Stimulated activated CD8-positive, alpha-beta memory T cell treated with anti-CD3 and anti-CD28 coated beads, Interleukin-2, amount 100 ng/mL, for 48 hours (primary cell): ENCODE measurements at regions not wholly inside any gene's neighbourhood (a gene's known extent, or its start where the extent isn't known, plus 50 kb on each side); places are given as distances from the start of the nearest gene placed in this dataset.

ENCODE experiments used
- DNase-seq, 2 donors: peaks; one replicate each; pipeline ENCODE4 v3.0.0-alpha.2; 2020; ENCODE audit warnings: low read depth in 2 of 2

DNA sequence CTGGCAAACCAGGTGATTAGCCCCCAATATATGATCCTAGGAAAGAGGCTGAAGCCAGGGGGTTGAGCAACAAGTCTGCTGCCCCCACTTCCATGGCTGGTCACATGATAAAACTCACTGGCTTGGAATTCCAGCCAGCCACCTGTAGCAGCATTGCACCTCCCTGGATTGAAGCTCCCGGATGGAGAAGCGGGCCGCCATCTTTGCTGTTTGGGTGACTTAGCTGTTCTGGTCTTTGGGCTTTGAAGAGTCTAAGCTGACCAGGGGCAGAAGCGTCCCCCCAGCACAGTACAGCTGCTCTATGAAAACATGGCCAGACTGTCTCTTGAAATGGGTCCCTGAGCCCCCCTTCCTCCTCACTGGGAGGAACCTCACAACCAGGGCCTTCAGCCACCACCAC is 610.2 kb downstream of the ANXA1 start:
- DNase-seq, result no peak

DNA sequence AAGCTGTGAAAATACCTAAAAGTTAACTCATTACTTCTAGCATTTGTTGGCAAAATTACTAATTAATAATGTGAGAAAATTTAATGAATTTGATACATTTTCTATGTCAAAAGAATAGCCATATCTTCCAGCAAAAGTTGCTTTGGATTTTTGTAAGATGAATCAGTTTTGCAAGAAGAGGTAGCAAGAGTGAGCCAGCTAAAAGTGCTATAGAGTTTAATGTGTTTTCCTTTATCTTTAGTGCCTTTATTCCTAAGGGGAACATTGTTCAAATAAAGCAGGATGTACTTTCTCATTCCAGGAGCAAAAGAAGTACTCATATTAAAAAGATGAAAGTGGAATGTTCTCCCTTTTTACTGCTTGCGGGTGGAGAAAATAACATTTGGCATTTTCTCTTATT is 622.2 kb downstream of the ANXA1 start:
- no peak for DNase-seq

DNA sequence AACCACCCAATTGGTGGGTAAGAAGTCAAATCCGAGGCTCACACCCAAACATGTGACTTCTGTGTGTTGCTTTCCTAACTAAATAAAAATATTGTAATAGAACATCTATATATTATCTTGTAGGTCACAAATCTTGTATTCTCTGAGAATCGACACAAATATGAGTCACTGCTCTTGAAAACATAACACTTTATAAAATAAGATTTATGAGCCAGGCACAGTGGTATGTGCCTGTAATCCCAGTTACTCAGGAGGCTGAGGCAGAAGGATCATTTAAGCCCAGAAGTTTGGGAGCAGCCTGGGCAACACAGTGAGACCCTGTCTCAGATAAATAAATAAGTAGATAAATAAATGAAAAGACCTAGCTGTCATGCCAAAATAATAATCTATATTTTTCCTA is 624.1 kb downstream of the ANXA1 start:
- no peak for DNase-seq

DNA sequence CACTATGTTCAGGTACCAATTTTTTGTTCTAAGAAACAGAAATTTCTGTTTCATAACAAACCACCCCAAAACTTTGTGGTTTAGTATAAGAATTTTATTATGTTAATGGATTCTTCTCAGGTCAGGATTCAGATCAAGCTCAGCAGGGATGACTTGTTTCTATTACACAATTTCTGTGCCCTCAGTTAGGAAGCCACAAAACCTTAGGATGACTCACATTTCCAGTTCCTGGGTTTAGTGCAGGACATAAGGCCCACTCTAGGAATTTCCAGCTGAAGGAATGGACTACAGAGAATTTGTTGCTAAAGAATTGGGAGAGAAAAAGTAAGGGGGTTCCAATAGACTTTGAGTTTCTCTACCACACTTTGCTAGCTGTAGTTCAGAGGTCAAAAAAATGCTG is 629.3 kb downstream of the ANXA1 start:
- no peak for DNase-seq

DNA sequence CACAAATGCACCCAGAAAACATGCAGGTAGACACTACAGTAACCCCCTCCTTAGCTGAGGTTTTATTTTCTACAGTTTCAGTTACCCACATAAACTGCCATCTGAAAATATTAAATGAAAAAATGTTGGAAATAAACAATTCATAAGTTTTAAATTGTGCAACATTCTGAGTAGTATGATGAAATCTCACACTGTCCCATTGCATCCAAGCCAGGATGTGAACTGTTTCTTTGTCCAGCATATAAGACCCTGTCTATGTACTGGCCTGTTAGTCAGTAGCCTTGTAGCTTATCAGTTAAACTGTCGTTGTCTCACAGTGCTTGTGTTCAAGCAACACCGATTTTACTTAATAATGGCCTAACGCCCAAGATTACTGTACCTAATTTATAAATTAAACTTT is 630.5 kb downstream of the ANXA1 start:
- no peak for DNase-seq

DNA sequence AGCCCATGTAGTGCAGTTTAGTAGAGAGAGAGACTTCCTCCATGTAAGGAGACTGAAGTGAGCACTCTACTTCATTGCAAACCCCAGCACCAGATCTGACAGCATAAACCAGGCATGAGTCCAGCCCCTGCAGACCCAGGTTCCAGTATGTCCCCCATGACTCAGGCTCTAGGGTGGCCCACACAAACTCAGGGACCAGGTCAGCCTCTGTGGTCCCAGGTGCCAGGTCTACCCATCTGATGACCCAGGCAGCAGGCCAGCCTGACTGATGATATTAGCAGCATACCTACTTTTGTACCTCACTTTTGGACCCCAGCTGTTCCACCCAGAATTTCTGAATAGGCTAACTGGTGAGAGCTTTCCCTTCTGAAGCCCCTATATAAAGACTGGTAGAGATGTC is 647.8 kb downstream of the ANXA1 start:
- no peak for DNase-seq

DNA sequence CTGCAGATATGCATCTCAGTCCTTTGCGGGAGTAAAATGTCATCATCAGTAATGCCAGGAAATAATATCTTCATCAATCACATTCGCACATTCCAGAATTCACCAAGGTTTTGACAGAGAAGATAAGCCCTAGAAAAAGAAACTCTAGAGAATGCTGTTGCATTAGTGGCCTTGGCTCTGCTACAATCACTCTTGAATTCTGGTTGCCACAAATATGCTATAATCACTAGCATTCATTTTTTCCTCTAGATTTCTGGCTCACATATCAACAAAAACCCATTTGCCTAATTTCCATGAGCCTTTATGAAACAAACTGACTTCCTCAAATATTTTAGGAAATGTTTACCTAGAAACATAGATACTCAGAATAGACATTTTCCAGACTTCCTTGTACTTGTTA is 653.4 kb downstream of the ANXA1 start:
- no peak for DNase-seq

DNA sequence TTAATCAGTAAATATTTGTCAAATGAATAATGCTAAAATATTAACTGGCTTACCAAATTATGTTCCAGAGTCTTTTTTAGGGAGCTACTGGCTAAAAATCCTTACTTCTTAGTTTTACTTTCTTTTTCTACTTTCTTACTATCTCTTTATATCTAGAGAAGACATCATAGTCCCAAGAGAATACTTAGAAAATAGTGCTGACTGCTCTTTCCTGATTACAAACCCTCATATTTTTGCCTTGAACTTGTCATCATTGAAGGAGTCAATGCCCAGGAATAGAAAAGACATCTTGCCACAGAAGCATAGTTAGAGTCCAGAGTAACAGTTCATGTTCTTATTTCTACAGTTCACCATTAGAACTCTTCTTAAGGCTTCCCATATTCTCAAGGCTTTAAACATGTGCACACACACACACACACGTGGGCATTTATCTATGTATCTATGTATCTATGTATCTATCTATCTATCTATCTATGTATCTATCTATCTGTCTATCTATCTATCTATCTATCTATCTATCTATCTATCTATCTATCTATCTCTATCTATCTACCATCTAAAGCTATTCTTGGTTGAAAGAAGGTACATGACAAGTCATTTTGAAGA is 654.3 kb downstream of the ANXA1 start:
- DNase-seq, result no peak

DNA sequence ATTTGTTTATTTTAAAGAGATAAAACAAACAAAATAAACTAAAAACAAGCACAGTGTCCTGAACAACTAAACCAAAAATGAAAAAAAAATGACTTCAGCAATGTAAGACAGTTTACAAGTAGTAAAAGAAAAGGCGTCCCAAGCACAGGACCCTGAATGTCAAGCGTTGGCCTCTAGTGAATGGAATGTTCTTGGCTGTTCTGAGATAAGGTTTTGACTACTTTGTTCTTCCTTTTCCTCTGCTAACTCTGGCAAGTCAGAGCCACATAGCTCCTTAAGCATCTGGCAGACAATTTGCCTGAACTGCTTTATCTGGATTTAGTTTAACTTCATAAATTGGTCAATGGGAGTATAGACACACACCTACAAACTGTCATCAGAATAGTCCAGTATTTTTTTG is 655.2 kb downstream of the ANXA1 start:
- no peak for DNase-seq

DNA sequence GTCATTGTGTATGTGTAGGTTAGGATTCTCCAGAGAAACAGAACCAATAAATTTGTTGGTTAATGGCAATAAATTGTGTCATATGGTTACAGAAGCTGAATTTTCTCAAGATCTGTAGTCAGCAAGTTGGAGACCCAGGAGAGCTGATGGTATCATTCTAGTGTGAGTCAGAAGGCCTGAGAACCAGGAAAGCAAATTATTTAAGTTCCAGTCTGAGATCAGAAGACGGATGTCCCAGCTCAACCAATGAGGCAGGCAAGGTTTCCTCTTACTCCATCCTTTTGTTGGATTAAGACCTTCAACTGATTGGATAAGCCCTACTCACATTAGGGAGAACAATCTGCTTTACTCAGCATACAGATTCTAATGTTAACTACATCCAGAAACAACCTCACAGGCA is 656.3 kb downstream of the ANXA1 start:
- DNase-seq, result no peak

DNA sequence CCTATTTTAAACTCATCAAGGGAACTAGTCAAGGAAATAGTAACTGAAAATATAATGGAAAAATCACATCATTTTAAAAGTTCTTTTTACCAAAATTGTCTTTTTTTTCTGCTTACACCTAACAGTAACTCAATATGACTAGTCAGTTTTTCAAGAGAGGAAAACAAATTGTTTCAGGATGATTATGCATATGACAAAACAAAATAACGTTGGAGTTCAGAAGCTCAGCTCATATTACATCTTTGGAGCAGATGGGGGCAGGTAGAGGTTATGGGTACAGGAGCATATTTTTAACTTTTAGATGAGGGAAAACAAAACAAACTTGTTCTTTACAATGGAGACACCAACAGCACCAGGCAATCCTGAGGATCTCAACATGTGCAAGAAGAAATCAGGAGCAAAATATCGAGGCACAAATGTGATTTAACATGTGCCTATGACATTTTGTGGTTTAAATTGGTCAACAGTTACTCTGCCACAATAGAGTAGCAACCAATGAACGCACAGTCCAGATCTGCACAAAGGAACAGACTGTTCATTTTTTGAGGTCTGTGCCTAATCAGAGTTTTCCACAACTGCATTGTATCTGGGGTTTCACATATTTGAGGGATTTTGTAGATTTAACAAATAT is 659.0 kb downstream of the ANXA1 start:
- no peak for DNase-seq

DNA sequence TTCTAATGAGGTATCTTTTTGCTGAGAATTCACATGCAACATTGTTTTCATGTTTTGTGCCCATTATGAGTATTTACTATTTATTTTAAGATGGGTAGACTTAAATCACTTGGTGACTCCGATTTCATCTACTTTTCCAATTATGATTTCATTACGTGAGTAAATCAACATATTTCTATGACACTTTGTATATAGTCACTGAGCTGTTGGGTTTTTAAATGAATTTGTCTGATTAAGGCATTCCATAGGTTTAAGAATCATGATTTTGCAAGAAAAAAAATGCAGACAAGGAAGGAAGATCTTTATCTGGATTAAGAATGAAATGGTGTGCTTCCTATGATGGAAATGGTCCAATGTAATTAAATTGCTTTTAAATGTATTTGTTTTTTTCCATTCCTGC is 661.9 kb downstream of the ANXA1 start:
- no peak for DNase-seq

DNA sequence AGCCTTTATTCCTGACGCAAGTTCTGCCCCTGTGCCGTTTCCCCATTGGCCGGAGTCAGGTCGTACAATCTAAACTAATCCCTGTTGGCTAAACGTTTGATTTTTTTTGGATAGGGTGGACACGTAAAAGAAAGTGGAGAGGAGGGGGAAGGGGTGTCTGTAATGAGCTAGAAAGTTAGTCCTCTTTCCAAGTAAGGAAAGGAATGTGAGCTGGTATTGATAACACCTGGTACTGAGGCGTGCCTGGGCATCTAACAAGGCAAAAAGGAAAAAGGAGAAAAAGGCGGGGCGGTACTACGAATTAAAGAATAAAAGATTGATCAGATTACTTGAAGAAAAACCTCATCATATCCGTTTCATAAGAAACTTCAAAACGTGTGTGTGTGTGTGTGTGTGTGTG is 665.2 kb downstream of the ANXA1 start:
- no peak for DNase-seq

DNA sequence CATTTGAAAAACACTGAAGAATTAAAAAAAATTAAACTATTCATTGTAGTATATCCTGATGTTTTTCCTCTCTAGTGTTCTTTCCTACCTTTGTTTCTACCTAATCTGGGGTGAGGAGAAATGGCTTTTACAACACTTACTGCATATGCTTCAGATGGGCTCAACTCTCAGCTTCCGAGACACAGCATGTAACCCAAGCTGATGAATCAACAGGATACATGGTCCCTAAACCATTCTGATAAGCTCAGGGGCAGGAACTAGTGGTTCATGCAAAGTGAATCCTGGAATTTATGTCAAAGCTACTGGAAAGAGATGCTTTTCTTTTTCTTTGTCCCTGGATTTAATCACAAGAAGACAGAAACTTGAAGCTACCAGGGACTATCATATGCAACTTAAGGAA is 672.5 kb upstream of the RORB start:
- no peak for DNase-seq

DNA sequence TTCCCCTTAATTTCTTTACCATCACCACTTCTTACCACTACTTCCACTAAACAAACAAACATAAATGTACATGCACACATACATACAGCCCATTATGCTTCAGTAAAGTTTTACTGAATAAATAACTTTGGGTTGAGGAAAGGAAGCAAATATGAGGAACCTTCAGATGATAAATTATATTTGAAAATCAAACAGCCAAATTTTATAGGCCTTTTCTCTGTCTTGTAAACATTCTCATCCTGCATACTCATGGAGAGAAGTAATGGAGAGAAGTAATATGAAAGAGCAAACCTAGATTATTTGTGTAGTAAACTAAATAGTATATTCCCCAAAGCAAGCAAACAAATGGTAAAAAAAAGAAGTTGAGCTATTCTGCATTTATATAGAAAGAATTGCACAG is 658.3 kb upstream of the RORB start:
- no peak for DNase-seq

DNA sequence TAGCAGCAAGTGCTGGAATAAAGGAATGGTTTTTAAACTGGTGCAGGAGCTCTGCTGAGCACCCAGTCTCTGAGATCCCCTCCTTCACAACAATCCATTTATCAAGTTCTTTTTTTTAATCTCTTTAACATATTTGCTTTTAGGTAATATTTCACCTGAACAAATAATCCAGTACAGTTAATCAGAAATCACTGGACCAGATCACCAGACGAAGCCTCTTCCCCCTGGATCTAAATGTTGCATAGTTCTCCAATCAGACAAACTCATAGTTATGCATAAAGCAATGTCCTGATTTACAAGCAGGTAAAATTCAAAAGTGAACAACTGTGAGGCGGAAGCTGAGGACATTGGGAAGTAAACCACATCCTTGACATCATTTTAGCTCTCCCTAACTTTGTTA is 657.7 kb upstream of the RORB start:
- DNase-seq, result no peak

DNA sequence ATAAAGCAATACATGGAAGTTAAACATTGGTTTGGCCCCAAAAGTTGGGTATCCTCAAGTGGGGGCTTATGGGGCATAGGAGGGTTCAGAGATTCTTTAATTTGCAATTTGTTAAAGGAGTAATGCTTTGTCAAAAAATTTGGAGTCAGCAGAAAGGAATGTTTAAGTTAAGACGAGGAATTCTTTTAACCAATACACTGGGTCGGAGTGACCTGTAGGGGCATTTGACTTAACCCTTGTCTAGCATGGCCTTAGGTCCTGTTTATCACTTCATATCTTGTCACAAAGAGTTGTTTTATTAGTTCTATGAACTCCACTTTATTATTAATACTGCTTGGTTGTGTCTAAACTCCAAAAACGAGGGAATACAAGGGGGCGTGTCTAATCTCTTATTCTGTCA is 656.1 kb upstream of the RORB start:
- no peak for DNase-seq

DNA sequence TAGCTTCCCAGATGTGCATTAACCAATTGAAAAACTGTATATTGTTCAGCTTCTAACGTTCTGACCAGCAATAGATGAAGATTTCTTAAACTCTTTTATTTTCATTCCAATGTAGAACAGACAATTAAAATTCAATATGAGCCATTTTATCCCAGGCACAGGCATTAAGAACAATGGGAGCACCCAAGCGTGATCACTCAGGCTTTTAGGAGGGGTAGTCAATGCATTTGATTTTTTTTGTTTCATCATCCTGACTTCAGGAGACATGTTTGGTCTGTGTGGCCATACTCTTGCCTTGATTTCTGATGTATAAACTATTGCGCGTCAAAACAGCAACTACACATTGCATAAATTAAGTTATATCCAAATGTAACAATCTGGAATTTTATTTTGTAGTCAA is 653.0 kb upstream of the RORB start:
- DNase-seq, result no peak

DNA sequence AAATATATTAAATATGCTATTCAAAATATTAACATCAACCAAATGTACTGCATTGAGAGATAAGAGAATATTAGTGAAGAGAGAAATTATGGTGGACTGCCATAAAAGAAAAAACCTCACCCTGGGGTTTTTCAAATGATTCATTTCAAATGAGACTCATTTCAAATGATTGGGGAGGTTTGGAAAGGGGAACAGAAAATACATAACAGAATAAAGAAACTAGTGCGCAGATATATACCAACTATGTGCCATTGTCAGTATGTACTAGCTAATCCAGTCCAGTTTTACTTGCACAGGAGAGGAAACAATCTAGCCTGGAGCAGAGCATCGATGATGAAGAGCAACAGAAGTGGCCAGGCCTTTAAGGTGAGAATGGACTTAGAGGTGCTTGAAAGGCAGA is 651.6 kb upstream of the RORB start:
- no peak for DNase-seq

DNA sequence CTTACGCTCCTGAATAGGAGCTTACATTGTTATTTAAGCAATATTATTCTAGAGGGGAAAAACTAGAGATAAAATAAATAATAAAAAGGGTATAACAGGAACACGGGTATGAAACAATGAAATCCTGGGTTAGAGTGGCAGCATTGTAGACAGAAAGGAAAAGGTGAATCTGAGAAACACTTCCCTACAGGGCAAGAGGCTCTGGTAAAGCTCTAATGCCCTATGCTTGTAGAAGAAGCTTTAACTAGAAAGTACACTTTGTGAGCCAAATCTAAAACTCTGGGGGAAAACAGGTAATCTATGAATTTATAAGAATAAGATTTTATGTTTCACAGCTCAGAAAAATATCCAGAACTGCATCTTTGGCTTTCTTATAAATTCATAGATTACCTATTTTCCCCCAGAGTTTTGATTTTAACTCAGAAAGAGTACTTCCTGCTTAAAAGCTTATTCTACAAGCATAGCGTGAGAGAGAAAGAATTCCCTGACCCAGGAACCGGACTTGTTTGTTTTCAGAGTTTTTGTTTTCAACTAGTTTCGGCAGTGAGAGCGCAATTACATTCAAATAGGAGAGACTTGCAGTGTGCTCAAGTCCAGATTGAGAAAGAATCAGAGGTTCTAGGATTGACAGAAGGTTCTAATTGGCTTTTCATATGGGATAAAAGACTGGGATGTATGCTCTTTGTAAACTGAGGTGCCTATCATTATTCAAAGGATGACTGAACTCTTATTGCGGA is 651.0 kb upstream of the RORB start:
- DNase-seq, result no peak

DNA sequence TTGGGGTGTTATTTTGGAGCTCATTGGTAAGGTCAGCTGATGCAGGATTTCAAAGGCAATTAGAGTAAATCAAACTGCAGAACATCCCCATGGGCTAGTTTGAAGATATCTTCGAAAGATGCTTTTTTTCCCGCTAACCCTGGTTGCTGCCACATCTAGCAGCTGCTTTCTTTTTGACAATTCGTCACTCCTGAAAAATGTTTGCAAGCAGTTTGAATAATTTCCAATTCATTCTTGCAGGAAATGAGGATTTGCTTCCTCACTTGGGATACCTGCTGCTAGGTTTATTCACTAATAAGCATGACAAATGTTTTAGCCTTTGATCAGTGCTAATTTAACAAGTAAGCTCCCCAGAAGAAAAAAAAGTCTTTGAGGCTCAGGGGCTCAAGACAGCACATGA is 649.6 kb upstream of the RORB start:
- DNase-seq, result no peak

DNA sequence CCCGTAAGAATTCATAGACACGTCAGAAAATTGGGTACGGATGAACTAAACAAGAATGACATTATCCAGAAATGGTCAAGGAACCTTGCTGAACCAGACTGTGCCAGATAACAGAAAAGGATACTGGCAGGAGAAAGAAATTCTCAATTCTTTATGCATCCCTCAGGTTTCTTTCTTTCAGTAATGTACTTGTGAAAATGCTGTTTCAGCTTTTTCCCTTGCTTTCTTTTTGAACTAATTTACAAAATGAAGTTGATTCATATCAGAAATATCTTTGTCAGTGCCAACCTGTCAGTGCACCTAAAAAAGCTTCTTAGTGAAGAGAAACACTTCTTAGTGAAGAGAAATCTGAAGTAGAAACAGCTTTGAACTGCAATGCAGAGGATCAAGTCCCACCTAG is 643.6 kb upstream of the RORB start:
- DNase-seq, result no peak

DNA sequence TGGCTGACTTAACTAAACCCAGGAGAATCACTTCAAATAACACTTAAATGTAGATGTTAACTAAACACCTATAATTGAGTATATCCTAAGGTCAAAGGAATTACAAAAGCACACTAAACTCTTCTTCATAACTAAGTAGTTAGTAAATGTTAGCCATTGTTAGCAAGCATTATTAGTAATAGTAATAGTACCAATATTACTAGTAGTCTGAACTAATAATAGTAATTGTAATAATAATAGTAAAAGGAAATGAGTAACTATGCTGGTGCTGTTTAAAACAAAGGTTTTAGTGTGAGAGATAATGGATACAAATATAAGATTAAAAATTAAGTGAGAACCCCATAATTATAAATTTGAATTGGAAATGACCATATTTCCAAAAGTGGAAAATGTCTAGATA is 641.9 kb upstream of the RORB start:
- DNase-seq, result no peak

DNA sequence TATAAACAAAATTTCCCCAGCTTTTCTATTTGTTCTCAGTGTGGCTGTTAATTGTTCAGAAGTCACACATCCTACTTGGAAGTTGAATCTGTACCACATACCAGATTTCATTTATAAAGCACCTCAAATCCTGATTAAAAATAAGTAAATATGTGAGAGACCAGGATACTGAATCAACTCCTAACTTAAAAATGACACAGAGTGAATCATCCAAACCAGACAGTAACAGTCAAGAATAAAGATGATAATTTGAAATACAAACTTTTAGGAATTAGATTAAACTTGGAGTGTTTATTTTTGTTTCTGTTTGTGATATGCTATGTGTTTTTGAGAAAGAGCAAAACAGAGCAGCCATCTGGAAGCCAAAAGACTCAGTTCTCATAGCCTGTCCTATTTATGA is 633.2 kb upstream of the RORB start:
- no peak for DNase-seq
